ENCODE measurements at regions not wholly inside any gene's neighbourhood (a gene's known extent, or its start where the extent isn't known, plus 50 kb on each side); places are given as distances from the start of the nearest gene placed in this dataset.

DNA sequence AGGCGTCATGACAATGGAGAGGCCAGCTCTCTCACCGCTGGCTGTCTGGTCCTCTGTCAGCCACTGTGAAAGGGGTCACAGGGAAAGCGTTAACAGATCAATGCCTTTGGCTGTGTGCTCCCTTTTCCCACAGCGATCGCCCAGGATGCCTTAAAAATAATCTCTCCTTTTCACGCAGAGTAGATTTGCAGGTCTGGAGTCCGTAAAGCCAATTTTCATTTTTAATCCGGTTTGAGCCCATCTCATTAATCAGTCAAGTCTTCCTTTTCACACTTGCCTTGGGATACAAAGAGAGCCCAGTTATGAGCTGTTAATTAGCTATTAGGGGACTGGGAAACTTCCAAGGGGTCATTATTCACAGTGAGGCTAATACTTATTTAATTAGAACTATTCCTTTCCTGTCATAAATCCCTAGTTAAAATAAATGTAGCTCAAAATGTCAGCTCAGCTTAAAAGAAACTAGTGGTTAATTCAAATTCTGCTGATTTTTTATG is 104.3 kb upstream of the RASGRP1 start:
- no peaks in the 10 kb centered on the region for H3K36me3 ChIP-seq (ENCODE audit: low read length)
- H3K9me3 ChIP-seq (ENCODE audit: insufficient read depth, low read length) = no peaks in the 10 kb centered on the region
- no peak overlapping the region for H3K9ac ChIP-seq (ENCODE audit: low read length)
- H3K4me3 ChIP-seq (ENCODE audit: insufficient read depth, low read length, poor library complexity, severe bottlenecking) = no peak overlapping the region
- no peaks in the 10 kb centered on the region for H3F3A ChIP-seq (ENCODE audit: insufficient read depth)
- H2AFZ ChIP-seq (ENCODE audit: low read depth, low read length, severe bottlenecking) = no peak overlapping the region
- H3K9me2 ChIP-seq (replicated peaks; ENCODE audit: insufficient read depth, low read length) = no peaks in the 10 kb centered on the region
- H3K4me2 ChIP-seq (ENCODE audit: low read depth, low read length, poor library complexity, severe bottlenecking) = no peak overlapping the region
- H3K79me2 ChIP-seq (ENCODE audit: insufficient read depth, low read length) = no peaks in the 10 kb centered on the region
- no peaks in the 10 kb centered on the region for H3K27me3 ChIP-seq (ENCODE audit: low read length)
- TF ChIP-seq, protein P1, sequence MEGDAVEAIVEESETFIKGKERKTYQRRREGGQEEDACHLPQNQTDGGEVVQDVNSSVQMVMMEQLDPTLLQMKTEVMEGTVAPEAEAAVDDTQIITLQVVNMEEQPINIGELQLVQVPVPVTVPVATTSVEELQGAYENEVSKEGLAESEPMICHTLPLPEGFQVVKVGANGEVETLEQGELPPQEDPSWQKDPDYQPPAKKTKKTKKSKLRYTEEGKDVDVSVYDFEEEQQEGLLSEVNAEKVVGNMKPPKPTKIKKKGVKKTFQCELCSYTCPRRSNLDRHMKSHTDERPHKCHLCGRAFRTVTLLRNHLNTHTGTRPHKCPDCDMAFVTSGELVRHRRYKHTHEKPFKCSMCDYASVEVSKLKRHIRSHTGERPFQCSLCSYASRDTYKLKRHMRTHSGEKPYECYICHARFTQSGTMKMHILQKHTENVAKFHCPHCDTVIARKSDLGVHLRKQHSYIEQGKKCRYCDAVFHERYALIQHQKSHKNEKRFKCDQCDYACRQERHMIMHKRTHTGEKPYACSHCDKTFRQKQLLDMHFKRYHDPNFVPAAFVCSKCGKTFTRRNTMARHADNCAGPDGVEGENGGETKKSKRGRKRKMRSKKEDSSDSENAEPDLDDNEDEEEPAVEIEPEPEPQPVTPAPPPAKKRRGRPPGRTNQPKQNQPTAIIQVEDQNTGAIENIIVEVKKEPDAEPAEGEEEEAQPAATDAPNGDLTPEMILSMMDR (IDR thresholded peaks at IDR 0.05; ENCODE audit: insufficient read depth, low read length, poor library complexity, severe bottlenecking) = no peak
- no peak for TF ChIP-seq EZH2phosphoT487 (conservative IDR thresholded peaks at IDR 0.05; ENCODE audit: low read length)
- no peak overlapping the region for H3K27ac ChIP-seq (ENCODE audit: low read depth, low read length)
- H4K20me1 ChIP-seq (ENCODE audit: low read depth, low read length) = no peaks in the 10 kb centered on the region

- Histone ChIP-seq H3K4me3 (ENCODE audit: insufficient read depth, low read length, poor library complexity, severe bottlenecking) (no peak overlapping the region), H3K36me3 (ENCODE audit: low read length) (no peaks in the 10 kb centered on the region), H3K9me3 (ENCODE audit: insufficient read depth, low read length) (no peaks in the 10 kb centered on the region), H3K27me3 (ENCODE audit: low read length) (no peaks in the 10 kb centered on the region), H3K4me2 (ENCODE audit: low read depth, low read length, poor library complexity, severe bottlenecking) (no peak overlapping the region), H3K9ac (ENCODE audit: low read length) (no peak overlapping the region), H3F3A (ENCODE audit: insufficient read depth) (no peaks in the 10 kb centered on the region), H4K20me1 (ENCODE audit: low read depth, low read length) (no peaks in the 10 kb centered on the region), H3K27ac (ENCODE audit: low read depth, low read length) (no peak overlapping the region), H3K9me2 (replicated peaks; ENCODE audit: insufficient read depth, low read length) (no peaks in the 10 kb centered on the region), H3K79me2 (ENCODE audit: insufficient read depth, low read length) (no peaks in the 10 kb centered on the region), H2AFZ (ENCODE audit: low read depth, low read length, severe bottlenecking) (no peak overlapping the region)
- no peak for TF ChIP-seq EZH2phosphoT487 (conservative IDR thresholded peaks at IDR 0.05; ENCODE audit: low read length)
- TF ChIP-seq, protein P1 (IDR thresholded peaks at IDR 0.05; ENCODE audit: insufficient read depth, low read length, poor library complexity, severe bottlenecking) = no peak
Observed at GRCh38 chr15:38670128-38671005, 105.8 kb upstream of the RASGRP1 start.

DNA sequence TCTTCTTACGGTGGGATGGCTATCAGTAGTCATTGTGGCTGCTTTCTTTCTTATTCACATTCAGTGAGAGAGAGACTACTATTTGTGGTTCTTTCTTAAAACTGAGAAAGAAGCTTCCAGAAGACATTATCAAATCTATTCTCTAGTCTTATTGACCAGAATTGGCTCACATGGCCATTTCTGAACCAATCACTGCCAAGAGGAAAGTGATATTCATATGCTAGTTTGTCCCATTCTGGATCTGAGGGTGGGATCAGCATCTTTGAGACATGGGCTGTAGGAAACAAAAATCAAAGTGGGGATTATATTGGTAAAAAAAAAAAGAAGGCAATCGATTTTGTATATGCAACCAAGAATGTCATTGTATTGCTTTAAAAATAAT is 106.4 kb upstream of the RASGRP1 start:
- no peak overlapping the region for H2AFZ ChIP-seq (ENCODE audit: low read depth, low read length, severe bottlenecking)

More for the DNA sequence above, 106.4 kb upstream of the RASGRP1 start:
- Histone ChIP-seq H4K20me1 (ENCODE audit: low read depth, low read length) (no peaks in the 10 kb centered on the region), H3F3A (ENCODE audit: insufficient read depth) (no peaks in the 10 kb centered on the region), H3K9ac (ENCODE audit: low read length) (no peak overlapping the region), H3K9me2 (replicated peaks; ENCODE audit: insufficient read depth, low read length) (no peaks in the 10 kb centered on the region), H3K4me2 (ENCODE audit: low read depth, low read length, poor library complexity, severe bottlenecking) (no peak overlapping the region), H3K79me2 (ENCODE audit: insufficient read depth, low read length) (no peaks in the 10 kb centered on the region), H3K9me3 (ENCODE audit: insufficient read depth, low read length) (no peaks in the 10 kb centered on the region), H3K4me3 (ENCODE audit: insufficient read depth, low read length, poor library complexity, severe bottlenecking) (no peak overlapping the region), H3K36me3 (ENCODE audit: low read length) (no peaks in the 10 kb centered on the region), H3K27ac (ENCODE audit: low read depth, low read length) (no peak overlapping the region), H3K27me3 (ENCODE audit: low read length) (no peaks in the 10 kb centered on the region)
- TF ChIP-seq, protein P1 (IDR thresholded peaks at IDR 0.05; ENCODE audit: insufficient read depth, low read length, poor library complexity, severe bottlenecking) = no peak
- no peak for TF ChIP-seq EZH2phosphoT487 (conservative IDR thresholded peaks at IDR 0.05; ENCODE audit: low read length)

Data from SU-DHL-6 (cell line).